CD4-positive, alpha-beta T cell (primary cell): ENCODE measurements at regions not wholly inside any gene's neighbourhood (a gene's known extent, or its start where the extent isn't known, plus 50 kb on each side); places are given as distances from the start of the nearest gene placed in this dataset.

ENCODE experiments used
- ATAC-seq: fragments of 200-7000 bp; cut with Tn5 transposase; one replicate; pipeline ENCODE4 v1.10.0; 2022; ENCODE audit warnings: mild to moderate bottlenecking; ENCODE audit not compliant: poor library complexity
- CTCF ChIA-PET: fragments of 350-600 bp; sonication (Branson Sonifier 250); formaldehyde crosslinking; loops from one replicate; lab custom pipeline; 2021; ENCODE audit warnings: antibody characterized with exemption, inconsistent platforms; lab: Charles Lee
- POLR2A ChIA-PET: fragments of 350-600 bp; sonication (Branson Sonifier 250); formaldehyde crosslinking; loops from one replicate; lab custom pipeline; 2021; ENCODE audit warnings: antibody characterized with exemption, inconsistent platforms; lab: Charles Lee
- DNase-seq, 14 experiments: peaks; one replicate each; pipeline ENCODE4 v3.0.0-alpha.2; 2013 to 2020; ENCODE audit warnings: mixed read lengths in 2 of 14
- H3K27ac ChIP-seq, 2 donors: one replicate each; pipeline versions ENCODE4 v1.5.1 to v1.7.0; 2013; ENCODE audit warnings: low read length in 2 of 2, low read depth in 1 of 2, mild to moderate bottlenecking in 1 of 2
- H3K27me3 ChIP-seq, 2 experiments: 1 replicate in 1 of 2; 2 replicates in 1 of 2; pipeline versions ENCODE4 v1.6.1 to v1.7.0; 2013; ENCODE audit warnings: low read length in 2 of 2, control low read depth in 1 of 2, mild to moderate bottlenecking in 1 of 2, moderate library complexity in 1 of 2; ENCODE audit not compliant: insufficient read depth in 2 of 2, control insufficient read depth in 1 of 2
- H3K36me3 ChIP-seq: one replicate; pipeline ENCODE4 v1.6.1; 2013; ENCODE audit warnings: low read length, control low read depth; ENCODE audit not compliant: insufficient read depth
- H3K4me1 ChIP-seq: one replicate; pipeline ENCODE4 v1.6.1; 2013; ENCODE audit warnings: low read length, control low read depth; ENCODE audit not compliant: insufficient read depth
- H3K4me3 ChIP-seq: one replicate; pipeline ENCODE4 v1.5.1; 2013; ENCODE audit warnings: mild to moderate bottlenecking, low read length, moderate library complexity
- H3K9me3 ChIP-seq, 2 experiments: 1 replicate in 1 of 2; 2 replicates in 1 of 2; pipeline versions ENCODE4 v1.6.1 to v1.7.0; 2013; ENCODE audit warnings: low read length in 2 of 2, mild to moderate bottlenecking in 2 of 2, control low read depth in 1 of 2, moderate library complexity in 1 of 2; ENCODE audit not compliant: control insufficient read depth in 1 of 2, insufficient read depth in 1 of 2
- H3K27ac Mint-ChIP-seq: one replicate; pipeline ENCODE4 v1.8.0; 2020; ENCODE audit warnings: mixed read lengths
- H3K27me3 Mint-ChIP-seq: one replicate; pipeline ENCODE4 v1.8.0; 2021; ENCODE audit warnings: mixed read lengths
- H3K36me3 Mint-ChIP-seq: one replicate; pipeline ENCODE4 v1.8.0; 2021; ENCODE audit warnings: low read depth, mixed read lengths
- H3K4me1 Mint-ChIP-seq: one replicate; pipeline ENCODE4 v1.8.0; 2021; ENCODE audit warnings: low read depth, mixed read lengths
- H3K4me3 Mint-ChIP-seq: one replicate; pipeline ENCODE4 v1.8.0; 2020; ENCODE audit warnings: mild to moderate bottlenecking, mixed read lengths
- H3K9me3 Mint-ChIP-seq: one replicate; pipeline ENCODE4 v1.8.0; 2020; ENCODE audit warnings: mixed read lengths
- intact Hi-C, 2 experiments: fragments of 100-400 bp; cut with DNase I in 1 of 2; cut with micrococcal nuclease in 1 of 2; formaldehyde crosslinking; loops; one replicate each; pipeline versions ENCODE4 v1.15.1 to v1.9.0; 2023 to 2025; cut with DNase I, micrococcal nuclease
- TF ChIP-seq, protein P1 (sequence below): fragments of 200-600 bp; IDR thresholded peaks from one replicate; pipeline ENCODE4 v1.8.0; 2022; ENCODE audit warnings: antibody characterized with exemption, mild to moderate bottlenecking

DNA sequence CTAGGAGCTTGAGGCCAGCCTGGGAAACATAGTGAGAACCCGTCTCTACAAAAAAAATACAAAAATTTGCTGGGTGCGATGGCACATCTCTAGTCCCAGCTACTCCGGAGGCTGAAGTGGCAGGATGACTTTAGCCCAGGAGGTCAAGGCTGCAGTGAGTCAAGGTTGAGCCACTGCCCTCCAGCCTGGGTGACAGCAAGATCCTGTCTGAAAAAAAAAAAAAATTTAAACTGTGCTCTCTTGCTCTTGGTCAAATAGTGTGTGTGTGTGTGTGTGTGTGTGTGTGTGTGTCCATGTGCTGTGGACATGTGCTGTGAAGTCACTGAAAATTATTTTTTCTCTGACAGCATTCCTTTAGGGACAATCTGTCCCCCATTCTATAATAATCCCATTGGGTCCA is 62.1 kb upstream of the TCF7L2 start:
- H3K9me3 ChIP-seq, result no peaks in the 10 kb centered on the region
- no peak overlapping the region for H3K4me3 Mint-ChIP-seq
- peaks cover 10% of the 10 kb centered on the region for H3K9me3 Mint-ChIP-seq
- no peaks in the 10 kb centered on the region for H3K36me3 Mint-ChIP-seq
- no peak for ATAC-seq
- TF ChIP-seq, protein P1, sequence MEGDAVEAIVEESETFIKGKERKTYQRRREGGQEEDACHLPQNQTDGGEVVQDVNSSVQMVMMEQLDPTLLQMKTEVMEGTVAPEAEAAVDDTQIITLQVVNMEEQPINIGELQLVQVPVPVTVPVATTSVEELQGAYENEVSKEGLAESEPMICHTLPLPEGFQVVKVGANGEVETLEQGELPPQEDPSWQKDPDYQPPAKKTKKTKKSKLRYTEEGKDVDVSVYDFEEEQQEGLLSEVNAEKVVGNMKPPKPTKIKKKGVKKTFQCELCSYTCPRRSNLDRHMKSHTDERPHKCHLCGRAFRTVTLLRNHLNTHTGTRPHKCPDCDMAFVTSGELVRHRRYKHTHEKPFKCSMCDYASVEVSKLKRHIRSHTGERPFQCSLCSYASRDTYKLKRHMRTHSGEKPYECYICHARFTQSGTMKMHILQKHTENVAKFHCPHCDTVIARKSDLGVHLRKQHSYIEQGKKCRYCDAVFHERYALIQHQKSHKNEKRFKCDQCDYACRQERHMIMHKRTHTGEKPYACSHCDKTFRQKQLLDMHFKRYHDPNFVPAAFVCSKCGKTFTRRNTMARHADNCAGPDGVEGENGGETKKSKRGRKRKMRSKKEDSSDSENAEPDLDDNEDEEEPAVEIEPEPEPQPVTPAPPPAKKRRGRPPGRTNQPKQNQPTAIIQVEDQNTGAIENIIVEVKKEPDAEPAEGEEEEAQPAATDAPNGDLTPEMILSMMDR, result no peak
- H3K36me3 ChIP-seq, result no peaks in the 10 kb centered on the region
- H3K4me1 ChIP-seq, result no peaks in the 10 kb centered on the region
- ChIA-PET POLR2A (no interaction called here), CTCF (no interaction called here)
- H3K27me3 Mint-ChIP-seq, result peaks cover 5% of the 10 kb centered on the region
- H3K4me3 ChIP-seq, result no peak overlapping the region
- no peak overlapping the region for H3K27ac Mint-ChIP-seq
- H3K27me3 ChIP-seq, result peaks cover 0 to 2% of the 10 kb centered on the region in 2 experiments
- no peak overlapping the region for H3K27ac ChIP-seq
- no peak for DNase-seq
- intact Hi-C loops, result no loop called here
- no peaks in the 10 kb centered on the region for H3K4me1 Mint-ChIP-seq

DNA sequence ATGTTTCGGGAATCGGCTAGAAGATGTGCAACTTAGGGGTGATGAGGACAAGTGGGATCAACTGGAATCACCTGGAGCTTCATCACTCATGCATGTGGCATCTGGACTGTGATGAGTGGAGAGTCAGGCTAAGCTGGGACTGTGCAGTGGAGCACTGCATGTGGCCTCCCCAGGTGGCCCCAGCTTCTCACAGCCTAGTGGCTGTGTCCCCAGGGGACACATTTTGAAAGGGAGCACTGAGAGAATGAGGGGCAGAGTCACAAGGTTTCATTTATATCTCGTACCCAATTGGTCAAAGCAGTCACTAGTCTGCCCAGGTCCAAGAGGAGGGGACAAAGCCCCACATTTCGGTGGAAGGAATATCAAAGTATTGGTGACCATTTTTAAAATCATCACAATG is 54.8 kb upstream of the TCF7L2 start:
- Histone ChIP-seq H3K27me3 (peaks cover 0 to 2% of the 10 kb centered on the region in 2 experiments), H3K36me3 (no peaks in the 10 kb centered on the region), H3K4me3 (no peak overlapping the region), H3K9me3 (no peaks in the 10 kb centered on the region), H3K4me1 (no peaks in the 10 kb centered on the region), H3K27ac (no peak overlapping the region)
- TF ChIP-seq, protein P1, result no peak
- ATAC-seq, result no peak
- CTCF ChIA-PET, result no interaction called here
- H3K36me3 Mint-ChIP-seq, result no peaks in the 10 kb centered on the region
- H3K9me3 Mint-ChIP-seq, result no peaks in the 10 kb centered on the region
- no peak for DNase-seq
- POLR2A ChIA-PET, result no interaction called here
- intact Hi-C loops, result no loop called here
- no peak overlapping the region for H3K27ac Mint-ChIP-seq
- H3K4me1 Mint-ChIP-seq, result no peaks in the 10 kb centered on the region
- H3K27me3 Mint-ChIP-seq, result no peaks in the 10 kb centered on the region
- no peak overlapping the region for H3K4me3 Mint-ChIP-seq

DNA sequence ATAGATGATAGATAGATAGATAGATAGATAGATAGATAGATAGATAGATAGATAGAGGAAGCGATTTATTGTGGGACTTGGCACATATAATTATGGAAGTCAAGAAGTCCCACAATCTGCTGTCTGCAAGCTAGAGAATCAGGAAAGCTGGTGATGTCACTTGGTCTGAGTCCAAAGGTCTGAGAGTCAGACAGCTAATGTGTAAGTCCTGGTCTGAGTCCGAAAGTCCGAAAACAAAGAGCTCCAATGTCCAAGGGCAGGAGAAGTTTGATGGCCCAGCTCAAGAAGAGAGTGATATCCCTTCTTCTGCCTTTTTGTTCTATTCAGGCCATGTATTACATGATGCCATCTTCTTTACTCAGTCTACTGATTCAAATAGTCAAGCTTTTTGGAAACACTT is 53.8 kb upstream of the TCF7L2 start:
- Mint-ChIP-seq H3K4me1 (no peaks in the 10 kb centered on the region), H3K4me3 (no peak overlapping the region), H3K36me3 (no peaks in the 10 kb centered on the region), H3K9me3 (no peaks in the 10 kb centered on the region), H3K27me3 (no peaks in the 10 kb centered on the region), H3K27ac (no peak overlapping the region)
- CTCF ChIA-PET, result no interaction called here
- Histone ChIP-seq H3K27me3 (peaks cover 0 to 2% of the 10 kb centered on the region in 2 experiments), H3K4me1 (no peaks in the 10 kb centered on the region), H3K27ac (no peak overlapping the region), H3K4me3 (no peak overlapping the region), H3K9me3 (no peaks in the 10 kb centered on the region), H3K36me3 (no peaks in the 10 kb centered on the region)
- intact Hi-C loops, result no loop called here
- TF ChIP-seq, protein P1, result no peak
- ATAC-seq (no peak), DNase-seq (no peak)
- POLR2A ChIA-PET, result no interaction called here
